ENCODE measurements at regions not wholly inside any gene's neighbourhood (a gene's known extent, or its start where the extent isn't known, plus 50 kb on each side); places are given as distances from the start of the nearest gene placed in this dataset.

DNA sequence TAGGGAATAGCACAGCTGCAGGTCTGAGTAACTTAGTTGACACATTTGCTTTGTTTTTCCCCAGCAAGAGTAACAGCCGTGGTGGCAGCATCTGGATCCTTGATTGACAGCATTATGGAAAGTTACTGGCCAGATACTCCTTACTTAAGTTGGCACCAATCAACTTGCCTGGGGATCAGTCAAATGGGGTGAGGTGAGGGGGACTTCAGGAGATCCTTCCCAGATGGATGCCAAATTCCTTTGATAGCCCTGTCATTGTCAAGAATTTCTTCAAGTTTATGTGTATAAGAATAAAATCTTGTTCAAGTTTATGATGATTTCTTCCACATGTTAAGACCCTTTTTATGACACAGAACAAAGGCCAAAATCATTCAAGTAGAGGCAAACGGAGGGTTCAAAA is 618.4 kb downstream of the SLC6A15 start:
- no peaks in the 10 kb centered on the region for H3K36me3 Mint-ChIP-seq (ENCODE audit: low read depth)
- no peaks in the 10 kb centered on the region for H3K36me3 ChIP-seq (ENCODE audit: insufficient read depth, low read length)
- no peak for TF ChIP-seq CTCF (IDR thresholded peaks at IDR 0.05)
- H3K4me1 ChIP-seq (ENCODE audit: insufficient read depth, low read length) = no peaks in the 10 kb centered on the region
- intact Hi-C loops (cut with DNase I, micrococcal nuclease) = no loop called here
- no peaks in the 10 kb centered on the region for H3K9me3 ChIP-seq (ENCODE audit: control insufficient read depth in 1 of 2, insufficient read depth in 1 of 2, low read length in 2 of 2)
- H3K9me3 Mint-ChIP-seq = no peaks in the 10 kb centered on the region
- DNase-seq = no peak
- H3K27me3 ChIP-seq (ENCODE audit: control insufficient read depth in 1 of 2, insufficient read depth in 2 of 2, low read length in 2 of 2) = no peaks in the 10 kb centered on the region
- no peak overlapping the region for H3K27ac ChIP-seq (ENCODE audit: low read depth in 1 of 2, low read length in 2 of 2)
- no peak for ATAC-seq (ENCODE audit: poor library complexity)
- POLR2A ChIA-PET = no interaction called here
- no peaks in the 10 kb centered on the region for H3K4me1 Mint-ChIP-seq (ENCODE audit: low read depth)
- H3K4me3 ChIP-seq (ENCODE audit: low read length) = no peak overlapping the region
- CTCF ChIA-PET = no interaction called here
- no peak overlapping the region for H3K27ac Mint-ChIP-seq
- H3K27me3 Mint-ChIP-seq = no peaks in the 10 kb centered on the region
- no peak overlapping the region for H3K4me3 Mint-ChIP-seq

GRCh38 chr12:84290168-84290567 is 622.4 kb downstream of the SLC6A15 start:
- Mint-ChIP-seq H3K27ac (no peak overlapping the region), H3K27me3 (no peaks in the 10 kb centered on the region), H3K36me3 (ENCODE audit: low read depth) (no peaks in the 10 kb centered on the region), H3K4me1 (ENCODE audit: low read depth) (no peaks in the 10 kb centered on the region), H3K9me3 (no peaks in the 10 kb centered on the region), H3K4me3 (no peak overlapping the region)
- Histone ChIP-seq H3K9me3 (ENCODE audit: control insufficient read depth in 1 of 2, insufficient read depth in 1 of 2, low read length in 2 of 2) (peaks cover 0 to 3% of the 10 kb centered on the region in 2 experiments), H3K36me3 (ENCODE audit: insufficient read depth, low read length) (no peaks in the 10 kb centered on the region), H3K27ac (ENCODE audit: low read depth in 1 of 2, low read length in 2 of 2) (no peak overlapping the region), H3K4me1 (ENCODE audit: insufficient read depth, low read length) (no peaks in the 10 kb centered on the region), H3K4me3 (ENCODE audit: low read length) (no peak overlapping the region), H3K27me3 (ENCODE audit: control insufficient read depth in 1 of 2, insufficient read depth in 2 of 2, low read length in 2 of 2) (no peaks in the 10 kb centered on the region)
- ChIA-PET POLR2A (no interaction called here), CTCF (no interaction called here)
- no peak for ATAC-seq (ENCODE audit: poor library complexity)
- no peak for TF ChIP-seq CTCF (IDR thresholded peaks at IDR 0.05)
- intact Hi-C loops (cut with DNase I, micrococcal nuclease) = no loop called here
- no peak for DNase-seq

DNA sequence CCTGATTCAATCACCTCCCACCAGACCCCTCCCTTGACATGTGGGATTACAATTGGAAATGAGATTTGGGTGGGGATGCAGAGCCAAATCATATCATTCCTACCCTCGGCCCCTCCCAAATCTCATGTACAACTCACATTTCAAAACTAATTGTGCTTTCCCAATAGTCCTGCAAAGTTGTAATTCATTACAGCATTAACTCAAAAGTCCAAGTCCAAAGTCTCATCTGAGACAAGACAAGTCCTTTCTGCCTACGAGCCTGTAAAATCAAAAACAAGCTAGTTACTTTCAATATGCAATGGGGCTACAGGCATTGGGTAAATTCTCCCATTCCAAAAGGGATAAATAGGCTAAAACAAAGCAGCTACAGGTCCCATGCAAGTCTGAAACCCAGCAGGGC is 634.6 kb downstream of the SLC6A15 start:
- no peaks in the 10 kb centered on the region for H3K9me3 Mint-ChIP-seq
- TF ChIP-seq CTCF (IDR thresholded peaks at IDR 0.05) = no peak

More for the DNA sequence above, 634.6 kb downstream of the SLC6A15 start:
- intact Hi-C loops (cut with DNase I, micrococcal nuclease) = no loop called here
- H3K9me3 ChIP-seq (ENCODE audit: control insufficient read depth in 1 of 2, insufficient read depth in 1 of 2, low read length in 2 of 2) = peaks cover 0 to 5% of the 10 kb centered on the region in 2 experiments
- CTCF ChIA-PET = no interaction called here
- Mint-ChIP-seq H3K4me1 (ENCODE audit: low read depth) (no peaks in the 10 kb centered on the region), H3K4me3 (no peak overlapping the region), H3K36me3 (ENCODE audit: low read depth) (no peaks in the 10 kb centered on the region), H3K27me3 (no peaks in the 10 kb centered on the region), H3K27ac (no peak overlapping the region)
- H3K27me3 ChIP-seq (ENCODE audit: control insufficient read depth in 1 of 2, insufficient read depth in 2 of 2, low read length in 2 of 2) = no peaks in the 10 kb centered on the region
- POLR2A ChIA-PET = no interaction called here
- no peaks in the 10 kb centered on the region for H3K4me1 ChIP-seq (ENCODE audit: insufficient read depth, low read length)
- H3K27ac ChIP-seq (ENCODE audit: low read depth in 1 of 2, low read length in 2 of 2) = no peak overlapping the region
- H3K36me3 ChIP-seq (ENCODE audit: insufficient read depth, low read length) = no peaks in the 10 kb centered on the region
- ATAC-seq (ENCODE audit: poor library complexity) (no peak), DNase-seq (no peak)
- no peak overlapping the region for H3K4me3 ChIP-seq (ENCODE audit: low read length)

Measured in CD4-positive, alpha-beta T cell (primary cell).